Gastrocnemius medialis (tissue), 4 donors: ENCODE measurements at regions not wholly inside any gene's neighbourhood (a gene's known extent, or its start where the extent isn't known, plus 50 kb on each side); places are given as distances from the start of the nearest gene placed in this dataset.

Source experiments
- ATAC-seq, 2 donors: fragments of 150-250 bp; one replicate each; pipeline ENCODE4 v1.9.1; 2016
- DNase-seq, 2 donors: peaks; one replicate each; pipeline ENCODE4 v3.0.0-alpha.2; 2019
- H3K27ac ChIP-seq, 4 donors: fragments of 200-600 bp; sonication (generic); 1 replicate in 1 of 4; 2 replicates in 3 of 4; pipeline ENCODE4 v1.5.1; 2016 to 2018; ENCODE audit warnings: mild to moderate bottlenecking in 2 of 4, moderate library complexity in 1 of 4
- H3K27me3 ChIP-seq, 3 donors: fragments of 200-600 bp; sonication (generic) in 2 of 3; 1 replicate in 1 of 3; 2 replicates in 2 of 3; pipeline versions ENCODE4 v1.5.1 to v1.6.0; 2016 to 2019; ENCODE audit warnings: mild to moderate bottlenecking in 1 of 3, moderate library complexity in 1 of 3
- H3K36me3 ChIP-seq, 2 donors: fragments of 200-600 bp; sonication (generic) in 1 of 2; one replicate each; pipeline ENCODE4 v1.5.1; 2017 to 2018
- H3K4me1 ChIP-seq, 2 donors: fragments of 200-600 bp; sonication (generic) in 1 of 2; one replicate each; pipeline ENCODE4 v1.5.1; 2016 to 2017; ENCODE audit warnings: mild to moderate bottlenecking in 2 of 2
- H3K4me3 ChIP-seq, 4 donors: fragments of 200-600 bp; sonication (generic) in 3 of 4; 1 replicate in 1 of 4; 2 replicates in 3 of 4; pipeline ENCODE4 v1.5.1; 2016 to 2019; ENCODE audit warnings: mild to moderate bottlenecking in 2 of 4
- H3K9me3 ChIP-seq, 3 donors: fragments of 200-600 bp; sonication (generic) in 2 of 3; 1 replicate in 1 of 3; 2 replicates in 2 of 3; pipeline ENCODE4 v1.5.1; 2016 to 2019
- CTCF ChIP-seq, 5 experiments: fragments of 450-650 bp in 3 of 5; fragments of 200-600 bp in 2 of 5; sonication (generic) in 2 of 5; IDR thresholded peaks in 4 of 5; conservative IDR thresholded peaks in 1 of 5; 1 replicate in 4 of 5; 2 replicates in 1 of 5; pipeline ENCODE4 v1.5.1; 2016 to 2019; ENCODE audit warnings: antibody characterized with exemption in 5 of 5, mild to moderate bottlenecking in 3 of 5, moderate library complexity in 3 of 5
- POLR2A ChIP-seq, 2 donors: fragments of 450-650 bp; IDR thresholded peaks; one replicate each; pipeline ENCODE4 v1.6.1; 2017; ENCODE audit warnings: antibody characterized with exemption in 2 of 2, mild to moderate bottlenecking in 2 of 2, moderate library complexity in 2 of 2
- in situ Hi-C, 4 donors: fragments of 200-750 bp; cut with MboI; loops; one replicate each; pipeline versions ENCODE4 v1.15.0 to v1.8.0; 2017; ENCODE audit warnings: low sequenced_read_pairs in 4 of 4
- intact Hi-C: fragments of 100-400 bp; cut with DNase I; formaldehyde crosslinking; loops from one replicate; pipeline ENCODE4 v1.15.1; 2023; ENCODE audit warnings: low total_unique reads

GRCh38 chrX:121310820-121311219 lies 263.4 kb downstream of the GLUD2 start:
- in situ Hi-C loops: no loop called here
- H3K36me3 ChIP-seq: no peaks in the 10 kb centered on the region
- DNase-seq (no peak), ATAC-seq (no peak)
- no peaks in the 10 kb centered on the region for H3K4me1 ChIP-seq
- H3K27me3 ChIP-seq: no peaks in the 10 kb centered on the region
- H3K27ac ChIP-seq: no peak overlapping the region
- intact Hi-C loops: no loop called here
- H3K4me3 ChIP-seq: no peak overlapping the region
- no peaks in the 10 kb centered on the region for H3K9me3 ChIP-seq
- TF ChIP-seq POLR2A (IDR thresholded peaks at IDR 0.05) (no peak), CTCF (IDR thresholded peaks at IDR 0.05 in 4 of 5, conservative IDR thresholded peaks at IDR 0.05 in 1 of 5) (no peak)

GRCh38 chrX:121320441-121320840 lies 273.0 kb downstream of the GLUD2 start:
- no peak for ATAC-seq
- in situ Hi-C loops: no loop called here
- intact Hi-C loops: no loop called here

GRCh38 chrX:121322159-121322558 lies 274.7 kb downstream of the GLUD2 start:
- Histone ChIP-seq H3K27ac (no peak overlapping the region), H3K27me3 (no peaks in the 10 kb centered on the region), H3K4me3 (no peak overlapping the region), H3K9me3 (no peaks in the 10 kb centered on the region), H3K36me3 (no peaks in the 10 kb centered on the region), H3K4me1 (no peaks in the 10 kb centered on the region)
- DNase-seq (no peak), ATAC-seq (no peak)
- in situ Hi-C loops (no loop called here), intact Hi-C loops (no loop called here)
- TF ChIP-seq POLR2A (IDR thresholded peaks at IDR 0.05): no peak
- no peak for TF ChIP-seq CTCF (IDR thresholded peaks at IDR 0.05 in 4 of 5, conservative IDR thresholded peaks at IDR 0.05 in 1 of 5)

More at GRCh38 chrX:121320441-121320840, 273.0 kb downstream of the GLUD2 start:
- H3K36me3 ChIP-seq: no peaks in the 10 kb centered on the region
- DNase-seq: no peak
- H3K4me3 ChIP-seq: no peak overlapping the region
- no peak for TF ChIP-seq POLR2A (IDR thresholded peaks at IDR 0.05)
- no peak for TF ChIP-seq CTCF (IDR thresholded peaks at IDR 0.05 in 4 of 5, conservative IDR thresholded peaks at IDR 0.05 in 1 of 5)
- H3K27ac ChIP-seq: no peak overlapping the region
- H3K27me3 ChIP-seq: no peaks in the 10 kb centered on the region
- H3K9me3 ChIP-seq: no peaks in the 10 kb centered on the region
- H3K4me1 ChIP-seq: no peaks in the 10 kb centered on the region

- ATAC-seq (no peak), DNase-seq (no peak)
- in situ Hi-C loops (no loop called here), intact Hi-C loops (no loop called here)
- no peaks in the 10 kb centered on the region for H3K4me1 ChIP-seq
- no peaks in the 10 kb centered on the region for H3K9me3 ChIP-seq
- no peak overlapping the region for H3K4me3 ChIP-seq
- H3K27me3 ChIP-seq: no peaks in the 10 kb centered on the region
- H3K36me3 ChIP-seq: no peaks in the 10 kb centered on the region
- TF ChIP-seq CTCF (IDR thresholded peaks at IDR 0.05 in 4 of 5, conservative IDR thresholded peaks at IDR 0.05 in 1 of 5): no peak
- TF ChIP-seq POLR2A (IDR thresholded peaks at IDR 0.05): no peak
- no peak overlapping the region for H3K27ac ChIP-seq
Measured at GRCh38 chrX:121323337-121323736, 275.9 kb downstream of the GLUD2 start.

GRCh38 chrX:121333942-121334341 lies 286.5 kb downstream of the GLUD2 start:
- H3K36me3 ChIP-seq: no peaks in the 10 kb centered on the region
- no peak for ATAC-seq
- no peak for TF ChIP-seq CTCF (IDR thresholded peaks at IDR 0.05 in 4 of 5, conservative IDR thresholded peaks at IDR 0.05 in 1 of 5)
- TF ChIP-seq POLR2A (IDR thresholded peaks at IDR 0.05): no peak
- no peaks in the 10 kb centered on the region for H3K27me3 ChIP-seq
- no peaks in the 10 kb centered on the region for H3K9me3 ChIP-seq
- DNase-seq: no peak
- intact Hi-C loops (no loop called here), in situ Hi-C loops (no loop called here)
- no peaks in the 10 kb centered on the region for H3K4me1 ChIP-seq
- no peak overlapping the region for H3K4me3 ChIP-seq
- H3K27ac ChIP-seq: no peak overlapping the region
